T-helper 2 cell treated with Interferon-gamma antibody and Interleukin-4, amounts not matched to agents 100 ng/mL and 5 ng/mL, for 36 hours (primary cell): ENCODE measurements at regions not wholly inside any gene's neighbourhood (a gene's known extent, or its start where the extent isn't known, plus 50 kb on each side); places are given as distances from the start of the nearest gene placed in this dataset.
"Not testable (repeated sequence)": the region's sequence is repeated elsewhere in the genome, so short reads cannot be mapped to it uniquely, and the experiment has no call there.

Experiments
- intact Hi-C: fragments of 100-400 bp; cut with micrococcal nuclease; formaldehyde crosslinking; loops from one replicate; pipeline ENCODE4 v1.15.1; 2023

DNA sequence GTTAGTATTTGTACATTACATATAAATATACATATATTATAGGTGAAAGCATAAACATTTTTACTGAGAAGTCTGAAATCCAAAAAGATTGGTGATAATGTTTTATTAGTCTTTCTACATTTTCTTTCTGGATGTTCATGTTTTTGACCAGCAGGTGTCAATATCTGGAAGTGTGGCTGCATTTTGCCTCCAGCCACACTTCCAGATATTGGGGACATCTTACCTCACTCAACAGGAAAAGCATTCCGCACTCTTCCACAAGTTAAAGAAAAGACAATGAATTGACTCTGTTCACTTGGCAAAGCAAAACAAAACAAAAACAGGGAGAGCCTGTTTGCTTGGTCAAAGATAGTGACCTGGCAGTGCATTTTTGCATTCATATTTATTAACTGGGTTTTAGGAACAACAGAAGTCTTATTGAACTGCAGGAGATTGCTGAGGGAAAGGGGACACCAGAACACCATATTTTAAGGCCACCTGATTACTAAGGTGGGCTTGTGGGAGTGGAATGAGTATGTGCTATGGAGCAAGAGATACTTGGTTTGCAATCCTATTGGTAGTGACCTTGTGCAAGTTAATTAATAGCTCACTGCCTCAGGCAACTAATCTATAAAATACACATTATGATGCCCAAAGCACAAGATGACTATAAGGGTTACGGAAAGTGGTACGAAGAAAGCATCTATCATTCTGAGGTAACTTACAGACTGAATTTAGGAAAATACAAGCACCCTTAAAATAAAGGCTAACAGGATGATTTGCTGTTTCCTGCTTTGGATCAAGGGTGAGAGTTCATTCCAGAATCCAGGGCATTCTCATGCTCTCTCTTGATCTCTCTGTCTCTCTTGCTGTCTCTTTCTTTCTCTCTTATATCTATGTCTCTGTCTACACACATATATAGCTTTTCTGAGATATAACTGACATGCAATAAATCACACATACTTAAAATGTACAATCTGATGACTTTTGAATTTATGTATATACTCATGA, 389.9 kb upstream of the EMCN start:
- intact Hi-C loops: no loop called here

DNA sequence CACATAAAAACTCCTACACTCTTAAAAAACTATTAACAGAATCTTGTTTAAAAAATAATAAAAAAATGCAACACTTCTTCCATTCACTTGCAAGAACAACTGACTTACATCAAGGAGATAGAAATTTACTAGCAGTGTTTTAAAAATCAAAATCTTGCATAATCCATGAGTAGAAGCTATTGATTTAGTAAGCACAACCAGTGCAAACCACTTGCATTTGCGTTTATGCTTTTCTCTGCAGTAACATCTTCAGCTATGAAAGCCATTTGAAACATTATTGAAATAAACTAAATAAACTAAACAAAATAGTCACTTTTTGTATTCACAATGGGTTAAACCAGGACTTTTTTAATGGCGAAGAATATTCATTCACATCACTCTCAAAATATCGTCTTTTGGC, 389.2 kb upstream of the EMCN start:
- intact Hi-C loops: no loop called here

DNA sequence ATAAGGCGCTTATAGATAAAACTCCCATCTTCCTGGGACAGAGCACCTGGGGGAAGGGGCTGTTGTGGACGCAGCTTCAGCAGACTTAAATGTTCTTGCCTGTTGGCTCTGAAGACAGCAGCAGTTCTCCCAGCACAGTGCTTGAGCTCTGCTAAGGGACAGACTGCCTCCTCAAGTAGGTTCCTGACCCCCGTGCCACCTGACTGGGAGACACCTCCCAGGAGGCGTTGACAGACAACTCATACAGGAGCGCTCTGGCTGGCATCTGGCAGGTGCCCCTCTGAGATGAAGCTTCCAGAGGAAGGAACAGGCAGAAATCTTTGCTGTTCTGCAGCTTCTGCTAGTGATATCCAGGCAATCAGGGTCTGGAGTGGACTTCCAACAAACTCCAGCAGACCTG, 383.1 kb upstream of the EMCN start:
- intact Hi-C loops: not testable (repeated sequence)

DNA sequence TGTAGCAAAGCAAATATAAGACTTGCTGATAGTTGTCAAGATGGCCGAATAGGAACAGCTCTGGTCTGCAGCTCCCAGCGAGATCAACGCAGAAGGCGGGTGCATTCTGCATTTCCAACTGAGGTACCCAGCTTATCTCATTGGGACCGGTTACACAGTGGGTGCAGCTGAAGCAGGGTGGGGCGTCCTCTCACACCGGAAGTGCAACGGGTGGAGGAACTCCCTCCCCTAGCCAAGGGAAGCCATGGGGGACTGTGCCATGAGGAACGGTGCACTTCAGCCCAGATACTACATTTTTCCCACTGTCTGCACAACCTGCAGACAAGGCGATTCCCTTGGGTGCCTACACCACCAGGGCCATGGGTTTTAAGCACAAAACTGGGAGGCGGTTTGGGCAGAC, 382.3 kb upstream of the EMCN start:
- intact Hi-C loops: no loop called here

DNA sequence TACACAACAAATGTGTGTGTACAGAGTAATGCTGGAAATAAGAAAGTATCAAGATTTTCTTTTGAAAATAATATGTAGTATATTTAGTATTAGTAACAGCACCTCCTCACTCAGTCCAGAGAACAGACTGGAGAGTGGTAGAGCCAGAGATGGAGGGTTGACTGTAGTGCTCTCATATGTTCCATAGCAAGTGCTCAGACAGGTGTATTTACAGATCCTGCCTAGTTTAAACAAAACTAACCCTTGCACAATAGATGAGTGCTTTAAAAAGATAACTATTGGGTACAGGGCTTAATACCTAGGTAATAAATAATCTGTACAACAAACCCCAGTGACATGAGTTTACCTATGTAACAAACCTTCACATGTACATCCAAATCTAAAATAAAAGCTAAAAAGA, 381.0 kb upstream of the EMCN start:
- intact Hi-C loops: loop anchor here (5.0 to 10.0 kb wide), 3 partner anchors 448 to 1334 kb away; partner anchors contain the start of genes PPP3CA and TRMT10A

- intact Hi-C loops: loop anchor here (2.0 to 10.0 kb wide), 4 partner anchors 125 to 1331 kb away; partner anchors contain the start of genes PPP3CA and TRMT10A
Measured at GRCh38 chr4:100895556-100896197, 377.9 kb upstream of the EMCN start.

- intact Hi-C loops: loop anchor here (2.0 to 10.0 kb wide), 3 partner anchors 126 to 1330 kb away; partner anchors contain the start of gene TRMT10A
Measured at GRCh38 chr4:100894339-100894870, 376.6 kb upstream of the EMCN start.

GRCh38 chr4:100891808-100892207, 374.0 kb upstream of the EMCN start:
- intact Hi-C loops: loop anchor here (10.0 kb wide), 2 partner anchors 797 to 1327 kb away; partner anchors contain the start of gene TRMT10A

GRCh38 chr4:100889898-100890297, 372.1 kb upstream of the EMCN start:
- intact Hi-C loops: loop anchor here (10.0 kb wide), 2 partner anchors 795 to 1325 kb away; partner anchors contain the start of gene TRMT10A

DNA sequence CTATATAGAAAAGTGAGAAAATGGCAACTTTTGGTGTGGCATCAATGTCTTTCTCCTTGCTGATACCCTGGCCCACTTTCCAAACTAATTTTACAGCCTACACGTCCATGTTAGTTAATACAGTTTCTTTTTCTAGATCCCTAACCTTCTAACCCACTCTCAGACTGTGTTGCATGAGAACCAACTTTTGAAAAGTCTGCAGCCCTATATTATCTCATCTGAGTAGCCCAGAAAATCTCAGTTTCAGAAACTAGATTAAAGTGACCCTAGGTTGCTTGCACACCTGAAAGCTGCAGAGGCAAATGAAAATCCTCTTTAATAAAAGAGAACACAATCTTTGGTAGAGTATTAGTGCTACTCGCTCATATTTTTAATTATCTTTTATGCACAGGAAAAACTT, 371.6 kb upstream of the EMCN start:
- intact Hi-C loops: no loop called here

- intact Hi-C loops: no loop called here
Measured at GRCh38 chr4:100882661-100883060, 364.8 kb upstream of the EMCN start.

- intact Hi-C loops: no loop called here
Measured at GRCh38 chr4:100881283-100881682, 363.5 kb upstream of the EMCN start.

GRCh38 chr4:100880011-100880410, 362.2 kb upstream of the EMCN start:
- intact Hi-C loops: no loop called here

DNA sequence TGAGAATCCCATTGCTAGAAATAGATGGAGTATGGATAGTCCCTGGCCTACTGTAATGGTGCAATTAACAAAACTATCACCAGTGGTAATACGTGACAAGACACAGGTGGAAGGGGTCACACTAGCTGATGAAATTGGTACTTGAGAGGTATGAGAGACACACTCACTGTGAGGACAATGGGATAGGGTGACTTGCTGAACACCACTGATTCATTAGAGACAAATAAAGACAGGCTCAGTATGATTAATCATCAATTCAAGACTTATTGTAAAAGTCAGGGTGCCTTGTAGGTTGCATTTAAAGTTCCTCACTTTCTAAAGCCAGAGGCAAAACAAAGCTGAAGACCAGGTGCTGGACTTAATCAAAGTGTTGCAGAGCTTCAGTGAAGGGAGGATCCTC, 361.6 kb upstream of the EMCN start:
- intact Hi-C loops: no loop called here

DNA sequence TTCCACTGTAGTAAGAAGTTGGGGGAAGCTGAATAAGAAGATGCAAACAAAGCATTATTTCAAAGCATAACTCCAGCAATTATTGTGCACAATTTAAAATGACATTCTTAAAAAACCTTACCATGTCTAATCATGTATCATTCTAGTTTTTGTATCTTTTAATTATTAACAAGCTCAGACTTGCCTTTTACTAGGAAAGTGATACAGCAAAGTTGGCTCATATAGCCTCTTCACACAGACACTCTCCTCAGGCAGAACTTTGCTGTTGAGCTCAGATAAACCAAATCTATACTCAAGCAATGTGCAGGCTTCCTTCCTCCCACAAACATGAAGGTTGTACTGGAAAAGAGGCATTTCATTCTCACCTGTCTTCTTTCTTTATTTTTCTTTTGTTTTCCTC, 358.7 kb upstream of the EMCN start:
- intact Hi-C loops: no loop called here

DNA sequence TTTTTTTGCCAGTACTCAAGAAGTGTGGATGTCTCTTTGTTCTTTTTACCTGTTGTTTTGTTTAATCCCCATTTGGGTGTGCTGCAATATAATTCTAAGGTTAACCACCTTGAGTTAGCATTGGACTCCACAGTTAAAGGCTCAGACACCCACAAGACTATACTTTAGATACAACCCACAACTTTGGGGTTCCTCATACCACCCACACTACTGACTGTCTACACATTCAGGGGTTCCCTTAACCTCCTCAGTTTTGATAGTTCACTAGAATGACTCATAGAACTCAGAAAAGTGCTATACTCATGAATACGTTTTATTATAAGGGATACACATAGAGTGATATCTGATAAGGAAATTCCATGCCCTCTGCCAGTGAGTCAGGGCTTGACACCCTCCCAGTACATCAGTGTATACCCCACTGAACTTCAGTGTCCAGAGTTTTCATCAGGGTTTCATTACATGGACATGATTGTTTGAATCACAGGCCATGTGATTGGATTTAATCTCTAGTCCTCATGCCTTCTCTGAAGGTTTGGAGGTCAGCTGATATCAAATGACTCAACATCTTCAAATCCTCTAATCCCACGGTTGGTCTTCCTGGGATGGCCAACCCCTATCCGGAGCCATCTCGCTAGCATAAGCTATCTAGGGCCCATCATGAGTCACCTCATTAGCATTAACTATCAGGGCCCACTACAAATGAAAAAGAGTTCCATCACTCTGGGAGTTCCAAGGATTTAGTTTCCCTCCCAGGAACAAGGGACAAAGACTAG, 357.7 kb upstream of the EMCN start:
- intact Hi-C loops: no loop called here

GRCh38 chr4:100872811-100873210, 355.0 kb upstream of the EMCN start:
- intact Hi-C loops: no loop called here

DNA sequence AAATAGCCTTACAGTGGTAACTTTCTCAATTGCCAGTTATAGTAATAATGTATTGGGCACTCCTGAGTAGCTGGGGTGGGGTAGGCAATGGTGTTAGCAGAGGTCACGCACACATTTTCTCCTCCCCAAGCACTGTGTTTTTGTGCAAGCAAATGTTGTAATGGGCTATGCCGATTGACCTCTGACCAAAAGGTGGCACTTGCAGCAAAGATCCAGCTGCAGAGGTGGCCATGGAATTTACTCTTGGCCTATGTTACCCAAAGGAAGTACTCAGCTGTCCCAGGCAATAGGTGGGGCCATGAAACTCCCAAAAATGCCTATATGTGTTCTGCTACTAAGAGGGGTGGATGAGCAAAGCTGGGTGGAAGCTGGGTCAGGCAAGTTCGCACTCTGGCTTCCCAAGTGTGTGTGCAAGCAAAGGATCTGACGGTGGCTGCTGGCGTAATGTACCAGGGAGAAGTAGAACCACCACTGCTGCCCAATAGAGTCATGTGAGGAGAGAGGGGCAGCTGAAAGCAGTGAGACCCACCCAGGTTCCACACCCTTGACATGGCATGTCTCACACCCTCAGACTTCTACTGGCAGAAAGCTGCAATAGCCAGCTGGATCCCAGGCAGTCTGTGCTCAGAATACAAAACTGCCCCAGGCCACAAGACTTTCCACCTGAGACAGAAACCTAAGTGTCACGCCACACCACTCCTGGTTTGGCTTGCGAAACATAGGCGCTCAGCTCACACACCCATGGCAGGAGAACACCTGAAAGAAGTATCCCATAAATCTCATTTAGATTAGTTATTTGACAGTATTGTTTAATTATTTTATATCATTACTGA, 353.3 kb upstream of the EMCN start:
- intact Hi-C loops: no loop called here

DNA sequence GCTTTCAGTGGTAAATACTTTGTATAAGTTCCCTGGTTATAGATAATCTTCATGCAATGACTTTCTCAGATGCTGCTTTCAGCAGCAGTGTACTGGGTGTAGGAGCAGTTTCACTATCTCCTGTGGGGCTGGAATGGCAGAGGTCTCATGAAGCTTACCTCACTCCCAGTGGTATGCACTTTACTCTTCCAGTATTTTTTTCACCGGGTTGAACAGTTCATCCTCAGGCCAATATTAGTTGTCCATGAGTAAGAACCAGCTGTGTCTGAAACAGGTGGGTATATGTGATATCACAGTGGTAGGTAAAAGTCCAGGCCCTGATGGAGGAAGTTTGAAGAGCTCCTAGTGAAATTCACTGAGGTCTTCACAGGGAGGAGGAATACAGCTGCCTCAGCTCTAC, 351.5 kb upstream of the EMCN start:
- intact Hi-C loops: no loop called here

DNA sequence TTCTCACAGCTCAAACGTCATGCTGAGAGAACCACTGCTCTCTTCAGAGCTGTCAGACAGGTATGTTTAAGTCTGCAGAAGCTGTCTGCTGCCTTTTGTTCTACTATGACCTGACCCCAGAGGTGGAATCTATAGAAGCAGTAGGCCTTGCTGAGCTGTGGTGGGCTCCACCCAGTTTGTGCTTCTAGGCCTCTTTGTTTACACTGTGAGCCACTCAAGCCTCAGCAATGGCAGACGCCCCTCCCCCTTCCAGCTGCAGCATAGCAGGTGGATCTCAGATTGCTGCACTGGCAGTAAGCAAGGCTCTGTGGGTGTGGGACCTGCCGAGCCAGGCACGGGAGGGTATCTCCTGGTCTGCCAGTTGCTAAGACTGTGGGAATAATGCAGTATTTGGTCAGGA, 350.5 kb upstream of the EMCN start:
- intact Hi-C loops: not testable (repeated sequence)
